Naive thymus-derived CD4-positive, alpha-beta T cell (primary cell): ENCODE measurements at regions not wholly inside any gene's neighbourhood (a gene's known extent, or its start where the extent isn't known, plus 50 kb on each side); places are given as distances from the start of the nearest gene placed in this dataset.

Source experiments
- ATAC-seq: fragments of 150-1000 bp; cut with Tn5 transposase; 2 replicates; pipeline ENCODE4 v1.10.0; 2021; ENCODE audit warnings: mild to moderate bottlenecking, moderate library complexity
- CTCF ChIA-PET: fragments of 350-600 bp; sonication (Branson Sonifier 250); formaldehyde crosslinking; loops from one replicate; lab custom pipeline; 2021; ENCODE audit warnings: antibody characterized with exemption; lab: Charles Lee
- POLR2A ChIA-PET: fragments of 350-600 bp; sonication (Branson Sonifier 250); formaldehyde crosslinking; loops from one replicate; lab custom pipeline; 2021; ENCODE audit warnings: antibody characterized with exemption, inconsistent platforms; lab: Charles Lee
- DNase-seq, 9 donors: peaks; one replicate each; pipeline versions ENCODE4 v3.0.0 to v3.0.0-alpha.2; 2020 to 2022; ENCODE audit warnings: mixed read lengths in 1 of 9
- H3K27ac ChIP-seq: one replicate; pipeline ENCODE4 v1.7.0; 2013; ENCODE audit warnings: mild to moderate bottlenecking, low read depth, low read length, moderate library complexity
- H3K27me3 ChIP-seq, 2 donors: one replicate each; pipeline ENCODE4 v1.7.0; 2013; ENCODE audit warnings: low read length in 2 of 2, mild to moderate bottlenecking in 2 of 2, moderate library complexity in 2 of 2; ENCODE audit not compliant: control insufficient read depth in 2 of 2, insufficient read depth in 2 of 2
- H3K36me3 ChIP-seq, 3 experiments: 1 replicate in 2 of 3; 2 replicates in 1 of 3; pipeline ENCODE4 v1.7.0; 2013; ENCODE audit warnings: low read length in 3 of 3, mild to moderate bottlenecking in 3 of 3, moderate library complexity in 1 of 3; ENCODE audit not compliant: insufficient read depth in 3 of 3, control insufficient read depth in 2 of 3
- H3K4me1 ChIP-seq, 2 donors: one replicate each; pipeline ENCODE4 v1.7.0; 2013; ENCODE audit warnings: low read length in 2 of 2, mild to moderate bottlenecking in 2 of 2, moderate library complexity in 1 of 2; ENCODE audit not compliant: control insufficient read depth in 2 of 2, insufficient read depth in 2 of 2
- H3K4me3 ChIP-seq: 2 replicates; pipeline ENCODE4 v1.7.0; 2013; ENCODE audit warnings: mild to moderate bottlenecking, low read length
- H3K9me3 ChIP-seq, 3 experiments: 1 replicate in 2 of 3; 2 replicates in 1 of 3; pipeline ENCODE4 v1.7.0; 2013; ENCODE audit warnings: low read length in 3 of 3; ENCODE audit not compliant: control insufficient read depth in 2 of 3
- H3K27ac Mint-ChIP-seq, 9 donors: one replicate each; pipeline ENCODE4 v1.8.0; 2020 to 2022; ENCODE audit warnings: mixed read lengths in 9 of 9, mild to moderate bottlenecking in 8 of 9, moderate library complexity in 5 of 9, inconsistent platforms in 2 of 9
- H3K27me3 Mint-ChIP-seq, 5 donors: one replicate each; pipeline ENCODE4 v1.8.0; 2021 to 2022; ENCODE audit warnings: mixed read lengths in 5 of 5, mild to moderate bottlenecking in 1 of 5
- H3K36me3 Mint-ChIP-seq, 5 donors: one replicate each; pipeline ENCODE4 v1.8.0; 2020 to 2022; ENCODE audit warnings: mixed read lengths in 5 of 5, mild to moderate bottlenecking in 3 of 5, inconsistent platforms in 1 of 5
- H3K4me1 Mint-ChIP-seq, 7 donors: one replicate each; pipeline ENCODE4 v1.8.0; 2020 to 2022; ENCODE audit warnings: mixed read lengths in 7 of 7, mild to moderate bottlenecking in 3 of 7, inconsistent platforms in 1 of 7
- H3K4me3 Mint-ChIP-seq, 10 donors: one replicate each; pipeline ENCODE4 v1.8.0; 2020 to 2022; ENCODE audit warnings: mild to moderate bottlenecking in 10 of 10, mixed read lengths in 10 of 10, moderate library complexity in 6 of 10, inconsistent platforms in 2 of 10
- H3K9me3 Mint-ChIP-seq, 11 donors: one replicate each; pipeline ENCODE4 v1.8.0; 2020 to 2022; ENCODE audit warnings: mixed read lengths in 11 of 11, mild to moderate bottlenecking in 4 of 11, inconsistent platforms in 1 of 11, moderate library complexity in 1 of 11
- intact Hi-C, 2 donors: fragments of 100-400 bp; cut with micrococcal nuclease; formaldehyde crosslinking; loops; one replicate each; pipeline ENCODE4 v1.15.1; 2023

GRCh38 chr2:156054983-156055382, 277.5 kb downstream of the NR4A2 start:
- Histone ChIP-seq H3K27me3 (peaks cover 0 to 3% of the 10 kb centered on the region in 2 donors), H3K4me1 (no peaks in the 10 kb centered on the region), H3K9me3 (no peaks in the 10 kb centered on the region), H3K36me3 (no peaks in the 10 kb centered on the region), H3K27ac (no peak overlapping the region), H3K4me3 (no peak overlapping the region)
- ATAC-seq (no peak), DNase-seq (no peak)
- H3K9me3 Mint-ChIP-seq, result no peaks in the 10 kb centered on the region
- ChIA-PET POLR2A (no interaction called here), CTCF (no interaction called here)
- no peak overlapping the region for H3K4me3 Mint-ChIP-seq
- no peaks in the 10 kb centered on the region for H3K36me3 Mint-ChIP-seq
- intact Hi-C loops, result no loop called here
- H3K27me3 Mint-ChIP-seq, result peaks cover 4 to 8% (median 6%) of the 10 kb centered on the region in 5 donors
- H3K27ac Mint-ChIP-seq, result no peak overlapping the region
- no peaks in the 10 kb centered on the region for H3K4me1 Mint-ChIP-seq

- no peak overlapping the region for H3K4me3 ChIP-seq
- Mint-ChIP-seq H3K27me3 (no peaks in the 10 kb centered on the region), H3K36me3 (no peaks in the 10 kb centered on the region), H3K4me1 (peaks cover 0 to 2% (median 0%) of the 10 kb centered on the region in 7 donors), H3K9me3 (peaks cover 0 to 10% (median 0%) of the 10 kb centered on the region in 11 donors), H3K27ac (no peak overlapping the region), H3K4me3 (no peak overlapping the region)
- no peak for ATAC-seq
- intact Hi-C loops, result no loop called here
- H3K27ac ChIP-seq, result no peak overlapping the region
- H3K9me3 ChIP-seq, result no peaks in the 10 kb centered on the region
- no peaks in the 10 kb centered on the region for H3K36me3 ChIP-seq
- no peaks in the 10 kb centered on the region for H3K4me1 ChIP-seq
- no peaks in the 10 kb centered on the region for H3K27me3 ChIP-seq
- DNase-seq, result no peak
- ChIA-PET CTCF (no interaction called here), POLR2A (no interaction called here)
These were observed 285.6 kb downstream of the NR4A2 start for GRCh38 chr2:156046900-156047299.

GRCh38 chr2:156042895-156043294, 289.6 kb downstream of the NR4A2 start:
- Histone ChIP-seq H3K4me1 (no peaks in the 10 kb centered on the region), H3K9me3 (no peaks in the 10 kb centered on the region), H3K4me3 (no peak overlapping the region), H3K27ac (no peak overlapping the region), H3K27me3 (no peaks in the 10 kb centered on the region), H3K36me3 (no peaks in the 10 kb centered on the region)
- no peak for ATAC-seq
- DNase-seq, result no peak
- no peak overlapping the region for H3K4me3 Mint-ChIP-seq
- H3K27me3 Mint-ChIP-seq, result no peaks in the 10 kb centered on the region
- ChIA-PET POLR2A (no interaction called here), CTCF (no interaction called here)
- intact Hi-C loops, result no loop called here
- H3K9me3 Mint-ChIP-seq, result peaks cover 0 to 6% (median 0%) of the 10 kb centered on the region in 11 donors
- no peaks in the 10 kb centered on the region for H3K4me1 Mint-ChIP-seq
- no peaks in the 10 kb centered on the region for H3K36me3 Mint-ChIP-seq
- H3K27ac Mint-ChIP-seq, result no peak overlapping the region

GRCh38 chr2:156038021-156038420, 294.5 kb downstream of the NR4A2 start:
- no peak overlapping the region for H3K27ac Mint-ChIP-seq

GRCh38 chr2:156037482-156037881, 295.0 kb downstream of the NR4A2 start:
- Histone ChIP-seq H3K36me3 (no peaks in the 10 kb centered on the region), H3K27ac (no peak overlapping the region), H3K27me3 (no peaks in the 10 kb centered on the region), H3K4me3 (no peak overlapping the region), H3K4me1 (no peaks in the 10 kb centered on the region), H3K9me3 (no peaks in the 10 kb centered on the region)
- intact Hi-C loops, result no loop called here
- H3K4me3 Mint-ChIP-seq, result no peak overlapping the region
- no peak for DNase-seq
- H3K9me3 Mint-ChIP-seq, result peaks cover 0 to 3% (median 0%) of the 10 kb centered on the region in 11 donors
- ATAC-seq, result no peak
- no peaks in the 10 kb centered on the region for H3K4me1 Mint-ChIP-seq
- ChIA-PET CTCF (no interaction called here), POLR2A (no interaction called here)
- H3K27me3 Mint-ChIP-seq, result no peaks in the 10 kb centered on the region
- no peak overlapping the region for H3K27ac Mint-ChIP-seq
- H3K36me3 Mint-ChIP-seq, result no peaks in the 10 kb centered on the region

More at GRCh38 chr2:156038021-156038420, 294.5 kb downstream of the NR4A2 start:
- H3K27me3 ChIP-seq, result no peaks in the 10 kb centered on the region
- no peak for ATAC-seq
- Mint-ChIP-seq H3K27me3 (no peaks in the 10 kb centered on the region), H3K4me1 (no peaks in the 10 kb centered on the region), H3K36me3 (no peaks in the 10 kb centered on the region), H3K4me3 (no peak overlapping the region), H3K9me3 (peaks cover 0 to 3% (median 0%) of the 10 kb centered on the region in 11 donors)
- H3K36me3 ChIP-seq, result no peaks in the 10 kb centered on the region
- ChIA-PET POLR2A (no interaction called here), CTCF (no interaction called here)
- H3K9me3 ChIP-seq, result no peaks in the 10 kb centered on the region
- DNase-seq, result no peak
- no peak overlapping the region for H3K27ac ChIP-seq
- no peak overlapping the region for H3K4me3 ChIP-seq
- intact Hi-C loops, result no loop called here
- no peaks in the 10 kb centered on the region for H3K4me1 ChIP-seq

GRCh38 chr2:156031121-156031520, 301.4 kb downstream of the NR4A2 start:
- Histone ChIP-seq H3K27ac (no peak overlapping the region), H3K4me3 (no peak overlapping the region), H3K27me3 (no peaks in the 10 kb centered on the region), H3K36me3 (no peaks in the 10 kb centered on the region), H3K4me1 (no peaks in the 10 kb centered on the region), H3K9me3 (no peaks in the 10 kb centered on the region)
- POLR2A ChIA-PET, result no interaction called here
- DNase-seq (no peak), ATAC-seq (no peak)
- no peak overlapping the region for H3K27ac Mint-ChIP-seq
- no peak overlapping the region for H3K4me3 Mint-ChIP-seq
- no peaks in the 10 kb centered on the region for H3K36me3 Mint-ChIP-seq
- peaks cover 0 to 1% (median 0%) of the 10 kb centered on the region in 7 donors for H3K4me1 Mint-ChIP-seq
- no peaks in the 10 kb centered on the region for H3K9me3 Mint-ChIP-seq
- CTCF ChIA-PET, result no interaction called here
- intact Hi-C loops, result no loop called here
- H3K27me3 Mint-ChIP-seq, result peaks cover 0 to 4% (median 0%) of the 10 kb centered on the region in 5 donors

GRCh38 chr2:156023229-156023869, 309.2 kb downstream of the NR4A2 start:
- H3K27ac Mint-ChIP-seq, result no peak overlapping the region
- intact Hi-C loops, result no loop called here
- Histone ChIP-seq H3K27me3 (no peaks in the 10 kb centered on the region), H3K4me1 (no peaks in the 10 kb centered on the region), H3K27ac (no peak overlapping the region), H3K4me3 (no peak overlapping the region), H3K9me3 (no peaks in the 10 kb centered on the region), H3K36me3 (no peaks in the 10 kb centered on the region)
- CTCF ChIA-PET, result no interaction called here
- no peaks in the 10 kb centered on the region for H3K4me1 Mint-ChIP-seq
- H3K36me3 Mint-ChIP-seq, result no peaks in the 10 kb centered on the region
- POLR2A ChIA-PET, result no interaction called here
- H3K27me3 Mint-ChIP-seq, result peaks cover 0 to 12% (median 4%) of the 10 kb centered on the region in 5 donors
- DNase-seq (no peak), ATAC-seq (no peak)
- H3K9me3 Mint-ChIP-seq, result no peaks in the 10 kb centered on the region
- H3K4me3 Mint-ChIP-seq, result no peak overlapping the region
